Kidney epithelial cell (primary cell): ENCODE measurements at regions not wholly inside any gene's neighbourhood (a gene's known extent, or its start where the extent isn't known, plus 50 kb on each side); places are given as distances from the start of the nearest gene placed in this dataset.

ENCODE experiments used
- DNase-seq: peaks from one replicate; pipeline ENCODE4 v3.0.0-alpha.2; 2010; ENCODE audit warnings: low read depth
- H3K27me3 ChIP-seq: 2 replicates; pipeline ENCODE4 v1.6.0; 2011; ENCODE audit warnings: low read length; ENCODE audit not compliant: control insufficient read depth, insufficient read depth
- H3K36me3 ChIP-seq: 2 replicates; pipeline ENCODE4 v1.5.1; 2011; ENCODE audit warnings: low read length; ENCODE audit not compliant: control insufficient read depth, insufficient read depth
- H3K4me3 ChIP-seq: 2 replicates; pipeline ENCODE4 v1.5.1; 2011; ENCODE audit warnings: low read depth, mild to moderate bottlenecking, control low read depth, low read length
- CTCF ChIP-seq: IDR thresholded peaks from 2 replicates; pipeline ENCODE4 v1.5.1; 2011; ENCODE audit warnings: mild to moderate bottlenecking, moderate library complexity, low read length, control low read depth, inconsistent platforms; ENCODE audit not compliant: insufficient read depth, poor library complexity, severe bottlenecking

- no peaks in the 10 kb centered on the region for H3K36me3 ChIP-seq
- H3K4me3 ChIP-seq: no peak overlapping the region
- DNase-seq: peak; percentile 18
- no peaks in the 10 kb centered on the region for H3K27me3 ChIP-seq
- no peak for TF ChIP-seq CTCF
Observed at GRCh38 chr4:114281164-114281960, 301.9 kb upstream of the ARSJ start.

GRCh38 chr4:114282937-114283336 is 303.5 kb upstream of the ARSJ start:
- no peak for TF ChIP-seq CTCF
- no peak for DNase-seq
- no peaks in the 10 kb centered on the region for H3K36me3 ChIP-seq
- no peak overlapping the region for H3K4me3 ChIP-seq
- no peaks in the 10 kb centered on the region for H3K27me3 ChIP-seq

DNA sequence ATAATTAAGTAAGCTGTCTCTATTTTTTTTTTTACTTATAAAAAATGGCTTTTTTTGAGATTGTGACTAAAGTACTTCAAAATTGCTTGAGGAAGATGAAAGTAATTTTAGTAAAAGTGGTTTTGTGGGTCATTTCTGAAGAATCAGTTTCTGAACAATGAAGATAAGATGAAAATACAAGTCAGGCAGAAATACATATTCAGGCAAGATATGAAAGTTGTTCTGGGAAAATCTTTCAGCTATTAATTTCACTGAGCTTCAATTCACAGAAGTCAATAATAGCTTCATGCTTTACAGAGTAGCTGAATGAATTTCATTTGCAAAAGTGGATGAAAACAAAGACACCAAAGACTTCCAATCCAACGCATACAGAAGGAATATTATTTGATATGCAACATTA is 305.2 kb upstream of the ARSJ start:
- no peak for DNase-seq
- Histone ChIP-seq H3K27me3 (no peaks in the 10 kb centered on the region), H3K4me3 (no peak overlapping the region), H3K36me3 (no peaks in the 10 kb centered on the region)
- TF ChIP-seq CTCF: no peak

DNA sequence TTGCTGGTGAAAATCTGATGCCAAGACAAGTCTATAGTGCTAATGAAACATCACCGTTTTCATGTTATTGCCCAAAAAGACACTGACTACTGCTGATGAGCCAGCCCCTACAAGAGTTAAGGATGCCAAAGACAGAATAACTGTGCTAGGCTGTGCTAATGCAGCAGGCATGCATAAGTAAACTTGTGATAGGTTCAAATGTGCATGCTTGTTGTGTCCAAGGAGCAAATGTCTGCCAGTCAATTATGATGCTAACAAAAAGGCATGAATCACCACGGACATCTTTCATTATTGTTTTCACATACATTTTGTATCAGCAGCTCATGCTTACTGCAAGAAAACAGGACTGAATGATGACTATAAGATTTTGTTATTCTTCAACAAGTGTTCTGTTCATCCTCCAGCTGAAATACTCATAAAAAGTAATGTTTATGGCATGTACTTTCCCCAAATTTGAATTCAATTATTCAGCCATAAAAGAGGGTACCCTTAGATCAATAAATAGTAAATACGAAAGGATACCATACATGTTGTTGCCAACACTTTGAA is 306.9 kb upstream of the ARSJ start:
- no peak for DNase-seq
- no peak for TF ChIP-seq CTCF

DNA sequence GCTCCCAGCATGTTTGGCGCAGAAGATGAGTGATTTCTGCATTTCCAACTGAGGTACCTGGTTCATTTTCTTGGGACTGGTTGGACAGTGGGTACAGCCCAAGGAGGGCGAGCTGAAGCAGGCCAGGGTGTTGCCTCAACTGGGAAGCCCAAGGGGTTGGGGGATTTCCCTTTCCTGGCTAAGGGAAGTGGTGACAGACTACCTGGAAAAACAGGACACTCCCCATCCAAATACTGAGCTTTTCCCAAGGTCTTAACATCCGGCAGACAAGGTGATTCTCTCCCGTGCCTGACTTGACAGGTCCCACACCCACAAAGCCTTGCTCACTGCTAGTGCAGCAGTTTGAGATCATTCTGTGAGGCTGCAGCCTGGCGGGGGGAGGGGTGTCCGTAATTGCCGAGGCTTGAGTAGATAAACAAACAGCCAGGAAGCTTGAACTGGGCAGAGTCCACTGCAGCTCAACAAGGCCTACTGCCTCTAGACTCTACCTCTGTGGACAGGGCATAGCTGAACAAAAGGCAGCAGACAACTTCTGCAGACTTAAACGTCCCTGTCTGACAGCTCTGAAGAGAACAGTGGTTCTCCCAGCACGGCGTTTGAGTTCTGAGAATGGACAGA is 307.7 kb upstream of the ARSJ start:
- H3K36me3 ChIP-seq: no peaks in the 10 kb centered on the region
- no peak for TF ChIP-seq CTCF
- H3K27me3 ChIP-seq: no peaks in the 10 kb centered on the region
- DNase-seq: no peak
- no peak overlapping the region for H3K4me3 ChIP-seq

More for the DNA sequence above, 306.9 kb upstream of the ARSJ start:
- Histone ChIP-seq H3K36me3 (no peaks in the 10 kb centered on the region), H3K27me3 (no peaks in the 10 kb centered on the region), H3K4me3 (no peak overlapping the region)
